Mesothelial cell of epicardium (in vitro differentiated cells): ENCODE measurements at regions not wholly inside any gene's neighbourhood (a gene's known extent, or its start where the extent isn't known, plus 50 kb on each side); places are given as distances from the start of the nearest gene placed in this dataset.
A peak's percentile ranks its signal among the peaks of the same experiment; 100 is the strongest.

ENCODE experiments used
- DNase-seq, 2 experiments: peaks; one replicate each; pipeline ENCODE4 v3.0.0; 2021; ENCODE audit warnings: low spot score in 2 of 2; ENCODE audit not compliant: unreplicated experiment in 2 of 2
- H3K27ac Mint-ChIP-seq: 2 replicates; pipeline ENCODE4 v1.8.0; 2021; ENCODE audit warnings: mixed read lengths
- H3K27me3 Mint-ChIP-seq: 2 replicates; pipeline ENCODE4 v1.8.0; 2021; ENCODE audit warnings: low read depth, mixed read lengths
- H3K36me3 Mint-ChIP-seq: 2 replicates; pipeline ENCODE4 v1.8.0; 2021; ENCODE audit warnings: mixed read lengths
- H3K4me1 Mint-ChIP-seq: 2 replicates; pipeline ENCODE4 v1.8.0; 2021; ENCODE audit warnings: mixed read lengths
- H3K4me3 Mint-ChIP-seq: 2 replicates; pipeline ENCODE4 v1.8.0; 2021; ENCODE audit warnings: mild to moderate bottlenecking, moderate library complexity, mixed read lengths
- H3K9me3 Mint-ChIP-seq: 2 replicates; pipeline ENCODE4 v1.8.0; 2021; ENCODE audit warnings: mixed read lengths
- CTCF ChIP-seq: fragments of 200-600 bp; sonication (generic); IDR thresholded peaks from one replicate; pipeline ENCODE4 v1.5.0; 2021; ENCODE audit warnings: antibody characterized with exemption; ENCODE audit not compliant: unreplicated experiment

DNA sequence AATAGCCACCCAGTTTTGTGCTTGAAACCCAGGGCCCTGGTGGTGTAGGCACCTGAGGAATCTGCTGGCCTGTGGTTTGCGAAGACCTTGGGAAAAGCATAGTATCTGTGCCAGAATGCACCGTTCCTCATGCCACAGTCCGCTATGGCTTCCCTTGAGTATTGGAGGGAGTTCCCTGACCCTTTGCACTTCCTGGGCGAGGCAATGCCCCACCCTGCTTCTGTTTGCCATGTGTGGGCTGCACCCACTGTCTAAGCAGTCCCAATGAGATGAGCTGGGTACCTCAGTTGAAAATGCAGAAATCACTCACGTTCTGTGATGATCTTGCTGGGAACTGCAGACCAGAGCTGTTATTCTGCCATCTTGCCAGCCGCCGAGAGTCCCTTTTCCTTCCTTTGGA, 483.5 kb downstream of the AGTPBP1 start:
- Mint-ChIP-seq H3K27me3 (no peaks in the 10 kb centered on the region), H3K4me1 (peaks cover 30% of the 10 kb centered on the region), H3K27ac (no peak overlapping the region), H3K9me3 (peaks cover 30% of the 10 kb centered on the region), H3K4me3 (no peak overlapping the region), H3K36me3 (peaks cover 15% of the 10 kb centered on the region)
- no peak for TF ChIP-seq CTCF
- no peak for DNase-seq

DNA sequence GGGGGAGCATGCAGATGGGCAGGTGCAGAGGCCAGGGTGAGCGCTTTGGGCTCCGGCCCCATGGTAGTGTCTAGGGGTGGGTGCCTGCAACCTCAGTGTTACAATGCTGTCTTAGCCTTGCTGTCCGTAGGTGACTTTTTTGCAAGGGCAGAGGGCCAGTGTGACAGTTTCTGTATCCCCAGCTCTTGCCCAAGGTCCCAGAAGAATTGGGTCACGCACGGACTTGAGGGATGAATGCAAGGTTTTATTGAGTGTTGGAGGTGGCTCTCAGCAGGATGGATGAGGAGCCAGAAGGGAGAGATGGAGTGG, 492.5 kb downstream of the AGTPBP1 start:
- no peaks in the 10 kb centered on the region for H3K27me3 Mint-ChIP-seq
- no peaks in the 10 kb centered on the region for H3K36me3 Mint-ChIP-seq
- peaks cover 10% of the 10 kb centered on the region for H3K4me1 Mint-ChIP-seq
- no peak overlapping the region for H3K4me3 Mint-ChIP-seq
- peaks cover 10% of the 10 kb centered on the region for H3K9me3 Mint-ChIP-seq
- no peak overlapping the region for H3K27ac Mint-ChIP-seq
- no peak for DNase-seq
- TF ChIP-seq CTCF: no peak

DNA sequence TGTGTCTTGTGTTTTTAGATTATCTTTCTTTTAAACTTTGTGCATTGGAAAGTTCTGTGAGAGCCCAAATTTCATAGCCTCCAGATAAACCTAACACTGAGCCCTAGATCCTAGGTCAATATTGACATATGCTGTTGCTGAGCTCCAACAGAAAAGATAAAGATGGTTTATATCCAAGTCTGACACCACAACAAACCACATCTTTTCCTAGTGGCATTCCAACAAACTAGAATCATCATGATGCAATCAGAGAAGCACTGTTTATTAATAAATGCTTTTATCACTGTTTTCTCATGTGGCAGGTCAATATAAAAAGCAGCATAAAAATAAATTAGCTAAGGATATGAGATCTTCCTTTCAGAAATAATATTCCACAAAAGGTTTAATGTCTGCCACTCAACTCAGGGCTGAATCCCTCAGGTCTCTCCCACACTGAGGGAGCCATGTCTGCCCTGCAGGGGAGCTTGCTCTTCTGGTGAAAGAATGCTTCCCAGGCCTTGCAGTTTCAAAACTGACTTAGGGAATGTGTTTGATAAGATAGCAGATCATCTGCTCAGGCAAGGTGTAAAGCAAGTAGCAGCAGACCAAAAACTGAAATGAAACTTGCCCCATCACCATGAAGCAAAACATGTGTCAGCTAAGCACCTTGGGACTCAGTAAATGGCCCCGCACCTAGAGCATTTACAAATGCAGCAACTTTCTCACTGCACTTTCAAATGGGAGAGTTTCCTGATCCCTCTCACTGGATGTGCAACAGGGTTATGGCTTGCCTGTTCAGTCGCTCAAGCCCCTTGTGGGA, 493.0 kb downstream of the AGTPBP1 start:
- DNase-seq: no peak
- no peaks in the 10 kb centered on the region for H3K36me3 Mint-ChIP-seq
- no peak for TF ChIP-seq CTCF
- H3K27me3 Mint-ChIP-seq: no peaks in the 10 kb centered on the region
- H3K27ac Mint-ChIP-seq: peak overlapping the region; percentile 47
- H3K9me3 Mint-ChIP-seq: peaks cover 10% of the 10 kb centered on the region
- H3K4me1 Mint-ChIP-seq: peaks cover 10% of the 10 kb centered on the region
- no peak overlapping the region for H3K4me3 Mint-ChIP-seq

DNA sequence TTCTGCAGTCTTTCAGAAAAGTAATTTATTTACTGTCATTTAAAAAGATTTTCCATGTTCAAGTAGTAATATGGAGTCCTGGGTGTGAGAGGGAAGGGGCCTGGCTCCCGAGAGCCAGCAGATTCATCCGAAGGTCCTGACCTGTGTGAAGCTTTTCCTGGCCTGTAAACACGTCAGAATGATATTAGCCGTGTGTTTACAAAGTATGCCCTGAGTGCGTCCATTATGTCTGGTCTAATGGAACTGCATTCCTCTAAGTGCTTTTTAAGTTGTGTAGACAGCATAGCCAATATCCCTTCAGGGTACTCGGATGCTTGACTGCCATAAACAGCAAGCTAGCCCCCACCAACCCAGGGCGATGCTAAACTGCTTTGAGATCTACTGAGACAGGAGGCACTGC, 495.2 kb downstream of the AGTPBP1 start:
- no peak for TF ChIP-seq CTCF
- peaks cover 10% of the 10 kb centered on the region for H3K4me1 Mint-ChIP-seq
- no peaks in the 10 kb centered on the region for H3K9me3 Mint-ChIP-seq
- DNase-seq: no peak
- H3K27me3 Mint-ChIP-seq: no peaks in the 10 kb centered on the region
- H3K4me3 Mint-ChIP-seq: no peak overlapping the region
- H3K27ac Mint-ChIP-seq: no peak overlapping the region
- no peaks in the 10 kb centered on the region for H3K36me3 Mint-ChIP-seq

- H3K9me3 Mint-ChIP-seq: peaks cover 15% of the 10 kb centered on the region
- no peak for TF ChIP-seq CTCF
- H3K27me3 Mint-ChIP-seq: no peaks in the 10 kb centered on the region
- no peak overlapping the region for H3K4me3 Mint-ChIP-seq
- no peak overlapping the region for H3K27ac Mint-ChIP-seq
- no peak for DNase-seq
- H3K4me1 Mint-ChIP-seq: peaks cover 10% of the 10 kb centered on the region
- H3K36me3 Mint-ChIP-seq: peaks cover 1% of the 10 kb centered on the region
Observed at GRCh38 chr9:85244856-85245255, 496.9 kb downstream of the AGTPBP1 start.

DNA sequence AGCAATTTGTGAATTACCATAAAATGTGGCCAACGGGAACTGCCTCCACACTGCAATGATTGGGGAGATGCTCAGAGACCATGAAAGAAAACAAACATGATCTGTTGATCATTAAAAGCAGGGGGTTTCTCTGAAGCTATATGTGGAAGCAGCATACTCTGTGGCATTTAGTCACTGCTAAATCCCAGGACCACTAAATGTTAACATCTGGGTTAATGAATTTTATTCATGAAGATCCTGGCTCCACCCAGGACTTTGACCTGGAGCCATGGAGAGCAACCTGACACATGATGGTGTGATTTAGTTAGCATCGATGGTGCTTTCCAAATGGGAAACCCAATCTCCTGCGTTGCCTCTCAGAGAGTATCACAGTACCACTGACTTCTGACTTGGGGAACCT, 497.8 kb downstream of the AGTPBP1 start:
- Mint-ChIP-seq H3K36me3 (peaks cover 8% of the 10 kb centered on the region), H3K27me3 (no peaks in the 10 kb centered on the region), H3K4me1 (peaks cover 8% of the 10 kb centered on the region), H3K4me3 (no peak overlapping the region), H3K9me3 (peaks cover 24% of the 10 kb centered on the region), H3K27ac (no peak overlapping the region)
- TF ChIP-seq CTCF: no peak
- DNase-seq: no peak
